Sigmoid colon (tissue), 4 donors: ENCODE measurements at regions not wholly inside any gene's neighbourhood (a gene's known extent, or its start where the extent isn't known, plus 50 kb on each side); places are given as distances from the start of the nearest gene placed in this dataset.

Source experiments
- EP300 ChIP-seq, 4 donors: sonication (generic); formaldehyde crosslinking; IDR thresholded peaks; one replicate each; pipeline ENCODE4 v1.6.1; 2017; ENCODE audit warnings: antibody characterized with exemption in 4 of 4
- POLR2A ChIP-seq, 2 donors: fragments of 450-650 bp; IDR thresholded peaks; one replicate each; pipeline ENCODE4 v1.6.1; 2016; ENCODE audit warnings: antibody characterized with exemption in 2 of 2, mild to moderate bottlenecking in 2 of 2, moderate library complexity in 2 of 2
- POLR2AphosphoS5 ChIP-seq, 4 donors: sonication (generic); formaldehyde crosslinking; IDR thresholded peaks; one replicate each; pipeline ENCODE4 v1.6.1; 2017; ENCODE audit warnings: antibody characterized with exemption in 4 of 4
- TF ChIP-seq, protein P1 (sequence below), 4 experiments: fragments of 450-650 bp in 3 of 4; fragments of 200-600 bp in 1 of 4; IDR thresholded peaks; one replicate each; pipeline ENCODE4 v1.5.1; 2016 to 2019; ENCODE audit warnings: antibody characterized with exemption in 4 of 4, mild to moderate bottlenecking in 3 of 4, moderate library complexity in 2 of 4

DNA sequence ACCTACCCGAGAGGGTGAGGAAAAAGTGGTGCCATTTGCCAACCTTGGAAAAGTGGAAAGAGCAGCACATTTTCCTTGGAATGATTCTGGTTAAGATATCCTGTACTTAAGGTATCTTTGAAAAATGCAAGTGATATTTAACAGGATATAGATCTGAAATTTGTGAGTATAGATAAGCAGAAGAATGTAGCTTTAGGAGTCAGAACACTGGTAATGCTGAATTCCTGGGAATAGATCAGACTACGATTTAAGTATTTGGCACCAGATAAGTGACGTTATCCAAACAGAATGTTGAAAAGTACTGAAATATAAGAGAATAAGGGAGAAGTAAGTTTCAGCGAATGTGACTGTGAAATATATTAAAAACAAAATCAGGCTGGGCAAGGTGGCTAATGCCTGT is 210.1 kb downstream of the PCDH7 start:
- TF ChIP-seq, protein P1, sequence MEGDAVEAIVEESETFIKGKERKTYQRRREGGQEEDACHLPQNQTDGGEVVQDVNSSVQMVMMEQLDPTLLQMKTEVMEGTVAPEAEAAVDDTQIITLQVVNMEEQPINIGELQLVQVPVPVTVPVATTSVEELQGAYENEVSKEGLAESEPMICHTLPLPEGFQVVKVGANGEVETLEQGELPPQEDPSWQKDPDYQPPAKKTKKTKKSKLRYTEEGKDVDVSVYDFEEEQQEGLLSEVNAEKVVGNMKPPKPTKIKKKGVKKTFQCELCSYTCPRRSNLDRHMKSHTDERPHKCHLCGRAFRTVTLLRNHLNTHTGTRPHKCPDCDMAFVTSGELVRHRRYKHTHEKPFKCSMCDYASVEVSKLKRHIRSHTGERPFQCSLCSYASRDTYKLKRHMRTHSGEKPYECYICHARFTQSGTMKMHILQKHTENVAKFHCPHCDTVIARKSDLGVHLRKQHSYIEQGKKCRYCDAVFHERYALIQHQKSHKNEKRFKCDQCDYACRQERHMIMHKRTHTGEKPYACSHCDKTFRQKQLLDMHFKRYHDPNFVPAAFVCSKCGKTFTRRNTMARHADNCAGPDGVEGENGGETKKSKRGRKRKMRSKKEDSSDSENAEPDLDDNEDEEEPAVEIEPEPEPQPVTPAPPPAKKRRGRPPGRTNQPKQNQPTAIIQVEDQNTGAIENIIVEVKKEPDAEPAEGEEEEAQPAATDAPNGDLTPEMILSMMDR (IDR thresholded peaks at IDR 0.05): no peak
- TF ChIP-seq POLR2A (IDR thresholded peaks at IDR 0.05): no peak
- no peak for TF ChIP-seq EP300 (IDR thresholded peaks at IDR 0.05)
- TF ChIP-seq POLR2AphosphoS5 (IDR thresholded peaks at IDR 0.05): no peak
